CD4-positive, alpha-beta T cell (primary cell): ENCODE measurements at regions not wholly inside any gene's neighbourhood (a gene's known extent, or its start where the extent isn't known, plus 50 kb on each side); places are given as distances from the start of the nearest gene placed in this dataset.

Source experiments
- ATAC-seq: fragments of 200-7000 bp; cut with Tn5 transposase; one replicate; pipeline ENCODE4 v1.10.0; 2022; ENCODE audit warnings: mild to moderate bottlenecking; ENCODE audit not compliant: poor library complexity
- CTCF ChIA-PET: fragments of 350-600 bp; sonication (Branson Sonifier 250); formaldehyde crosslinking; loops from one replicate; lab custom pipeline; 2021; ENCODE audit warnings: antibody characterized with exemption, inconsistent platforms; lab: Charles Lee
- POLR2A ChIA-PET: fragments of 350-600 bp; sonication (Branson Sonifier 250); formaldehyde crosslinking; loops from one replicate; lab custom pipeline; 2021; ENCODE audit warnings: antibody characterized with exemption, inconsistent platforms; lab: Charles Lee
- DNase-seq, 14 experiments: peaks; one replicate each; pipeline ENCODE4 v3.0.0-alpha.2; 2013 to 2020; ENCODE audit warnings: mixed read lengths in 2 of 14
- H3K27ac ChIP-seq, 2 donors: one replicate each; pipeline versions ENCODE4 v1.5.1 to v1.7.0; 2013; ENCODE audit warnings: low read length in 2 of 2, low read depth in 1 of 2, mild to moderate bottlenecking in 1 of 2
- H3K27me3 ChIP-seq, 2 experiments: 1 replicate in 1 of 2; 2 replicates in 1 of 2; pipeline versions ENCODE4 v1.6.1 to v1.7.0; 2013; ENCODE audit warnings: low read length in 2 of 2, control low read depth in 1 of 2, mild to moderate bottlenecking in 1 of 2, moderate library complexity in 1 of 2; ENCODE audit not compliant: insufficient read depth in 2 of 2, control insufficient read depth in 1 of 2
- H3K36me3 ChIP-seq: one replicate; pipeline ENCODE4 v1.6.1; 2013; ENCODE audit warnings: low read length, control low read depth; ENCODE audit not compliant: insufficient read depth
- H3K4me1 ChIP-seq: one replicate; pipeline ENCODE4 v1.6.1; 2013; ENCODE audit warnings: low read length, control low read depth; ENCODE audit not compliant: insufficient read depth
- H3K4me3 ChIP-seq: one replicate; pipeline ENCODE4 v1.5.1; 2013; ENCODE audit warnings: mild to moderate bottlenecking, low read length, moderate library complexity
- H3K9me3 ChIP-seq, 2 experiments: 1 replicate in 1 of 2; 2 replicates in 1 of 2; pipeline versions ENCODE4 v1.6.1 to v1.7.0; 2013; ENCODE audit warnings: low read length in 2 of 2, mild to moderate bottlenecking in 2 of 2, control low read depth in 1 of 2, moderate library complexity in 1 of 2; ENCODE audit not compliant: control insufficient read depth in 1 of 2, insufficient read depth in 1 of 2
- H3K27ac Mint-ChIP-seq: one replicate; pipeline ENCODE4 v1.8.0; 2020; ENCODE audit warnings: mixed read lengths
- H3K27me3 Mint-ChIP-seq: one replicate; pipeline ENCODE4 v1.8.0; 2021; ENCODE audit warnings: mixed read lengths
- H3K36me3 Mint-ChIP-seq: one replicate; pipeline ENCODE4 v1.8.0; 2021; ENCODE audit warnings: low read depth, mixed read lengths
- H3K4me1 Mint-ChIP-seq: one replicate; pipeline ENCODE4 v1.8.0; 2021; ENCODE audit warnings: low read depth, mixed read lengths
- H3K4me3 Mint-ChIP-seq: one replicate; pipeline ENCODE4 v1.8.0; 2020; ENCODE audit warnings: mild to moderate bottlenecking, mixed read lengths
- H3K9me3 Mint-ChIP-seq: one replicate; pipeline ENCODE4 v1.8.0; 2020; ENCODE audit warnings: mixed read lengths
- CTCF ChIP-seq: fragments of 200-600 bp; IDR thresholded peaks from one replicate; pipeline ENCODE4 v1.8.0; 2022; ENCODE audit warnings: antibody characterized with exemption, mild to moderate bottlenecking
- intact Hi-C, 2 experiments: fragments of 100-400 bp; cut with DNase I in 1 of 2; cut with micrococcal nuclease in 1 of 2; formaldehyde crosslinking; loops; one replicate each; pipeline versions ENCODE4 v1.15.1 to v1.9.0; 2023 to 2025; cut with DNase I, micrococcal nuclease

GRCh38 chr2:898319-898718, 52.3 kb upstream of the SNTG2 start:
- CTCF ChIA-PET = no interaction called here
- Mint-ChIP-seq H3K36me3 (no peaks in the 10 kb centered on the region), H3K27ac (no peak overlapping the region), H3K27me3 (peaks cover 8% of the 10 kb centered on the region), H3K4me3 (no peak overlapping the region), H3K4me1 (no peaks in the 10 kb centered on the region), H3K9me3 (peaks cover 18% of the 10 kb centered on the region)
- ATAC-seq = no peak
- intact Hi-C loops = no loop called here
- H3K36me3 ChIP-seq = no peaks in the 10 kb centered on the region
- POLR2A ChIA-PET = no interaction called here
- TF ChIP-seq CTCF = no peak
- H3K4me1 ChIP-seq = no peaks in the 10 kb centered on the region
- H3K27me3 ChIP-seq = peaks cover 0 to 5% of the 10 kb centered on the region in 2 experiments
- H3K27ac ChIP-seq = no peak overlapping the region
- DNase-seq = no peak
- no peak overlapping the region for H3K4me3 ChIP-seq
- peaks cover 15 to 16% of the 10 kb centered on the region in 2 experiments for H3K9me3 ChIP-seq

- TF ChIP-seq CTCF = no peak
- no peak overlapping the region for H3K27ac ChIP-seq
- DNase-seq = no peak
- peaks cover 18% of the 10 kb centered on the region for H3K9me3 Mint-ChIP-seq
- CTCF ChIA-PET = no interaction called here
- no peaks in the 10 kb centered on the region for H3K36me3 ChIP-seq
- H3K4me3 ChIP-seq = no peak overlapping the region
- H3K4me1 Mint-ChIP-seq = no peaks in the 10 kb centered on the region
- POLR2A ChIA-PET = no interaction called here
- H3K27me3 ChIP-seq = peaks cover 0 to 4% of the 10 kb centered on the region in 2 experiments
- peaks cover 17% of the 10 kb centered on the region for H3K27me3 Mint-ChIP-seq
- H3K9me3 ChIP-seq = peaks cover 15 to 26% of the 10 kb centered on the region in 2 experiments
- no peak overlapping the region for H3K4me3 Mint-ChIP-seq
- no peaks in the 10 kb centered on the region for H3K36me3 Mint-ChIP-seq
- no peak overlapping the region for H3K27ac Mint-ChIP-seq
- no peak for ATAC-seq
- peaks cover 4% of the 10 kb centered on the region for H3K4me1 ChIP-seq
- intact Hi-C loops = no loop called here
Measured at GRCh38 chr2:897091-897490, 53.6 kb upstream of the SNTG2 start.

- intact Hi-C loops = no loop called here
- CTCF ChIA-PET = no interaction called here
- peaks cover 16% of the 10 kb centered on the region for H3K9me3 Mint-ChIP-seq
- no peak overlapping the region for H3K4me3 Mint-ChIP-seq
- Histone ChIP-seq H3K27ac (no peak overlapping the region), H3K4me3 (no peak overlapping the region), H3K4me1 (peaks cover 4% of the 10 kb centered on the region), H3K9me3 (peaks cover 9 to 25% of the 10 kb centered on the region in 2 experiments), H3K27me3 (peaks cover 0 to 7% of the 10 kb centered on the region in 2 experiments), H3K36me3 (no peaks in the 10 kb centered on the region)
- H3K36me3 Mint-ChIP-seq = no peaks in the 10 kb centered on the region
- no peak overlapping the region for H3K27ac Mint-ChIP-seq
- DNase-seq (no peak), ATAC-seq (no peak)
- no peak for TF ChIP-seq CTCF
- peaks cover 28% of the 10 kb centered on the region for H3K27me3 Mint-ChIP-seq
- no peaks in the 10 kb centered on the region for H3K4me1 Mint-ChIP-seq
- POLR2A ChIA-PET = no interaction called here
Measured at GRCh38 chr2:893311-893710, 57.3 kb upstream of the SNTG2 start.
